RCC 7860 (cell line): ENCODE measurements at regions not wholly inside any gene's neighbourhood (a gene's known extent, or its start where the extent isn't known, plus 50 kb on each side); places are given as distances from the start of the nearest gene placed in this dataset.
"Not testable (repeated sequence)": the region's sequence is repeated elsewhere in the genome, so short reads cannot be mapped to it uniquely, and the experiment has no call there.

ENCODE experiments used
- DNase-seq: peaks from one replicate; pipeline ENCODE4 v3.0.0-alpha.2; 2015; ENCODE audit warnings: low spot score
- FAIRE-seq: peaks from 2 replicates; lab custom pipeline; 2012; peaks lifted over from hg19 to GRCh38; lab: Jason Lieb, UNC

GRCh38 chr2:122255924-122256323, 500.5 kb downstream of the TSN start:
- FAIRE-seq (peak; percentile 89), DNase-seq (peak; percentile 72)

GRCh38 chr2:122261911-122262310, 506.5 kb downstream of the TSN start:
- DNase-seq (no peak), FAIRE-seq (no peak)

GRCh38 chr2:122263746-122264145, 508.3 kb downstream of the TSN start:
- DNase-seq (no peak), FAIRE-seq (no peak)

- no peak for DNase-seq
- FAIRE-seq = no peak
These were observed 511.2 kb downstream of the TSN start for GRCh38 chr2:122266636-122267035.

GRCh38 chr2:122267947-122268346, 512.5 kb downstream of the TSN start:
- FAIRE-seq (peak; percentile 38), DNase-seq (no peak)

- DNase-seq = no peak
- FAIRE-seq = no peak
These were observed 518.5 kb downstream of the TSN start for GRCh38 chr2:122273785-122274419.

GRCh38 chr2:122277956-122278355, 522.5 kb downstream of the TSN start:
- no peak for DNase-seq
- FAIRE-seq = no peak

- FAIRE-seq (no peak), DNase-seq (no peak)
These were observed 545.3 kb downstream of the TSN start for GRCh38 chr2:122300758-122301157.

GRCh38 chr2:122307763-122308162, 552.3 kb downstream of the TSN start:
- DNase-seq = peak; percentile 29

GRCh38 chr2:122315306-122315705, 559.9 kb downstream of the TSN start:
- DNase-seq (no peak), FAIRE-seq (no peak)

More at GRCh38 chr2:122307763-122308162, 552.3 kb downstream of the TSN start:
- peak; percentile 86 for FAIRE-seq

GRCh38 chr2:122319539-122320132, 564.2 kb downstream of the TSN start:
- FAIRE-seq = no peak
- DNase-seq = no peak

- DNase-seq (no peak), FAIRE-seq (no peak)
These were observed 567.4 kb downstream of the TSN start for GRCh38 chr2:122322815-122323214.

- no peak for FAIRE-seq
- DNase-seq = no peak
These were observed 568.5 kb downstream of the TSN start for GRCh38 chr2:122323927-122324326.

- FAIRE-seq (no peak), DNase-seq (no peak)
These were observed 571.0 kb downstream of the TSN start for GRCh38 chr2:122326471-122326870.

- DNase-seq (no peak), FAIRE-seq (no peak)
These were observed 573.4 kb downstream of the TSN start for GRCh38 chr2:122328816-122329215.

GRCh38 chr2:122329278-122329677, 573.8 kb downstream of the TSN start:
- DNase-seq (no peak), FAIRE-seq (no peak)

- FAIRE-seq = no peak
- DNase-seq = no peak
These were observed 578.5 kb downstream of the TSN start for GRCh38 chr2:122333932-122334331.

GRCh38 chr2:122338000-122338399, 582.5 kb downstream of the TSN start:
- FAIRE-seq (no peak), DNase-seq (no peak)

- no peak for FAIRE-seq
- no peak for DNase-seq
These were observed 584.8 kb downstream of the TSN start for GRCh38 chr2:122340246-122340645.

- FAIRE-seq (no peak), DNase-seq (no peak)
These were observed 585.6 kb downstream of the TSN start for GRCh38 chr2:122341007-122341406.

- DNase-seq, FAIRE-seq: not testable (repeated sequence)
These were observed 596.7 kb downstream of the TSN start for GRCh38 chr2:122352151-122352550.

GRCh38 chr2:122357998-122358397, 602.5 kb downstream of the TSN start:
- DNase-seq (no peak), FAIRE-seq (no peak)

- DNase-seq = no peak
- FAIRE-seq = no peak
These were observed 603.3 kb downstream of the TSN start for GRCh38 chr2:122358729-122359128.
